Panc1 (cell line): ENCODE measurements at regions not wholly inside any gene's neighbourhood (a gene's known extent, or its start where the extent isn't known, plus 50 kb on each side); places are given as distances from the start of the nearest gene placed in this dataset.
"Not testable (repeated sequence)": the region's sequence is repeated elsewhere in the genome, so short reads cannot be mapped to it uniquely, and the experiment has no call there.

Experiments
- ATAC-seq: fragments of 200-7000 bp; cut with Tn5 transposase; 2 replicates; pipeline ENCODE4 v1.9.1; 2020; ENCODE audit warnings: mild to moderate bottlenecking, moderate library complexity
- BruUV-seq: library from RNA; stranded (reverse); fragments of 400-500 nt; replicated peaks from 2 replicates; lab custom pipeline; 2021; lab: Mats Ljungman, UMichigan
- CTCF ChIA-PET: fragments of 300-600 bp; sonication (Branson Sonifier 250); formaldehyde crosslinking; loops from one replicate; lab custom pipeline; 2022; ENCODE audit warnings: antibody characterized with exemption; lab: Charles Lee
- POLR2A ChIA-PET: fragments of 300-600 bp; sonication (Branson Sonifier 250); formaldehyde crosslinking; loops from one replicate; lab custom pipeline; 2022; ENCODE audit warnings: antibody characterized with exemption; lab: Charles Lee
- DNase-seq: peaks from one replicate; pipeline ENCODE4 v3.0.0-alpha.2; 2010; ENCODE audit warnings: low read depth, low spot score
- H3K27ac ChIP-seq: 2 replicates; pipeline ENCODE4 v1.5.1; 2011; ENCODE audit warnings: mild to moderate bottlenecking, low read length, inconsistent platforms
- H3K27me3 ChIP-seq: fragments of 200-500 bp; sonication (Bioruptor generic); 2 replicates; pipeline ENCODE4 v1.6.0; 2014; ENCODE audit warnings: low read length, inconsistent platforms; ENCODE audit not compliant: control insufficient read depth, insufficient read depth
- H3K36me3 ChIP-seq: fragments of 200-500 bp; sonication (Bioruptor generic); 2 replicates; pipeline ENCODE4 v1.5.1; 2014; ENCODE audit warnings: inconsistent platforms, mild to moderate bottlenecking, low read length, moderate library complexity; ENCODE audit not compliant: control insufficient read depth, insufficient read depth
- H3K4me1 ChIP-seq: 2 replicates; pipeline ENCODE4 v1.5.1; 2011; ENCODE audit warnings: inconsistent platforms, mild to moderate bottlenecking, low read length, moderate library complexity; ENCODE audit not compliant: control insufficient read depth, insufficient read depth
- H3K4me3 ChIP-seq, 2 experiments: 2 replicates each; pipeline ENCODE4 v1.5.1; 2011 to 2012; ENCODE audit warnings: low read depth in 2 of 2, low read length in 2 of 2, mild to moderate bottlenecking in 2 of 2, inconsistent platforms in 1 of 2, moderate library complexity in 1 of 2
- H3K9me3 ChIP-seq: fragments of 200-500 bp; sonication (Bioruptor generic); 2 replicates; pipeline ENCODE4 v1.5.1; 2014; ENCODE audit warnings: low read depth, mild to moderate bottlenecking, inconsistent platforms, low read length, moderate library complexity; ENCODE audit not compliant: control insufficient read depth, insufficient read depth
- POLR2AphosphoS5 ChIP-seq: IDR thresholded peaks from 2 replicates; pipeline ENCODE4 v1.6.1; 2012; ENCODE audit warnings: mild to moderate bottlenecking, low read depth, low read length, moderate library complexity
- REST ChIP-seq, 2 experiments: IDR thresholded peaks; 2 replicates each; pipeline ENCODE4 v1.6.1; 2011 to 2012; ENCODE audit warnings: low read depth in 2 of 2, control low read depth in 1 of 2, low read length in 1 of 2, mild to moderate bottlenecking in 1 of 2, moderate library complexity in 1 of 2; ENCODE audit not compliant: insufficient read depth in 1 of 2
- SIN3A ChIP-seq: IDR thresholded peaks from 2 replicates; pipeline ENCODE4 v1.6.1; 2012; ENCODE audit warnings: low read depth, mild to moderate bottlenecking, low read length, moderate library complexity, borderline replicate concordance; ENCODE audit not compliant: insufficient read depth
- TCF7L2 ChIP-seq: IDR thresholded peaks from 2 replicates; pipeline ENCODE4 v1.6.1; 2011; ENCODE audit warnings: mild to moderate bottlenecking, low read depth, low read length, inconsistent platforms
- in situ Hi-C: cut with HindIII; loops from 2 replicates; pipeline ENCODE4 v1.10.0; 2016; ENCODE audit warnings: low sequenced_read_pairs, low pct_unique_long_range_greater_than_20kb
- intact Hi-C: fragments of 100-400 bp; cut with micrococcal nuclease; formaldehyde crosslinking; loops from one replicate; pipeline ENCODE4 v1.10.0; 2022; ENCODE audit not compliant: unreplicated experiment
- TF ChIP-seq, protein P1 (sequence below): fragments of 450-650 bp; IDR thresholded peaks from 2 replicates; pipeline ENCODE4 v1.5.1; 2017; ENCODE audit warnings: mild to moderate bottlenecking

DNA sequence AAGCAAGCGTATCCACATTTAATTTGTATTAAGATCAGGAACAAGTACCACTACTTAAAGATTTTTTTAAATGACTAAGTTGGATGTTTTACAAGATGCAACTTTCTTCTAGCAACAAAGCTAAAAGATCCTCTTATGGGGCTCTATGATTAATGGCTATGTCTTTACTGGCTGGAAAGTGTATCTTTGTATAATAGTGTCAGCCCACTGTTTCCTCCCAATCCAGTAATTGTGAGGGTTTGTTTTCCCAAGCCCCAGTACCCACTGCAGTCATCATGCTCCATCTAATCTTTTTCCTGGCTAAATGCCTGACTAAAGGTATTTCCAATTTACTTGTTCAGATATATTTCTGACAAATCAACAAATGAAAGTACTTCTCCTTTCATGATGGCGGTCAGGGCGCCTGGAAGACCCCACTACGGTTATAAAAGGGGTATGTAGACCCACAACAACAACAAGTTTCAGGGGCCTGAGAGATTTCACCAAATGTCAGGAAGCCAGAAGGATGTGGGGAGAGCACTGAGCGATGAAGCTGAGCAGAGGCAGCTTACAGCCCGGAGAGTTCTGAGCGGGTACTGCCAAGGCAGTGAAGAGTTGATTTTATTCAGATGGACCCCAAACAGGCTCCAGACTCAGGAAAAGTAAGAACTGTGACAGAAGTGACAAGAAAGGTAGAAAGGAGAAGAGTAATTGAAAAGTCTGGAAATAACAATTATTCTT is 222.6 kb upstream of the KLF14 start:
- DNase-seq (no peak), ATAC-seq (no peak)
- Histone ChIP-seq H3K4me3 (peak overlapping the region in 1 of 2 experiments; percentile 21; a peak in 2 of 4 replicates), H3K27me3 (no peaks in the 10 kb centered on the region), H3K36me3 (peaks cover 4% of the 10 kb centered on the region; the same call in 1 of the 2 replicates), H3K9me3 (no peaks in the 10 kb centered on the region), H3K4me1 (peaks cover 61% of the 10 kb centered on the region), H3K27ac (peak overlapping the region; percentile 56)
- BruUV-seq: no TSS peak
- CTCF ChIA-PET: no interaction called here
- in situ Hi-C loops: no loop called here
- POLR2A ChIA-PET: interaction anchor here (0.7 to 1.4 kb wide), 3 partner anchors 10 to 23 kb away, joined by 4 to 14 read pairs (median 7); no protein-coding TSS in a partner anchor
- TF ChIP-seq POLR2AphosphoS5: no peak
- TF ChIP-seq, protein P1, sequence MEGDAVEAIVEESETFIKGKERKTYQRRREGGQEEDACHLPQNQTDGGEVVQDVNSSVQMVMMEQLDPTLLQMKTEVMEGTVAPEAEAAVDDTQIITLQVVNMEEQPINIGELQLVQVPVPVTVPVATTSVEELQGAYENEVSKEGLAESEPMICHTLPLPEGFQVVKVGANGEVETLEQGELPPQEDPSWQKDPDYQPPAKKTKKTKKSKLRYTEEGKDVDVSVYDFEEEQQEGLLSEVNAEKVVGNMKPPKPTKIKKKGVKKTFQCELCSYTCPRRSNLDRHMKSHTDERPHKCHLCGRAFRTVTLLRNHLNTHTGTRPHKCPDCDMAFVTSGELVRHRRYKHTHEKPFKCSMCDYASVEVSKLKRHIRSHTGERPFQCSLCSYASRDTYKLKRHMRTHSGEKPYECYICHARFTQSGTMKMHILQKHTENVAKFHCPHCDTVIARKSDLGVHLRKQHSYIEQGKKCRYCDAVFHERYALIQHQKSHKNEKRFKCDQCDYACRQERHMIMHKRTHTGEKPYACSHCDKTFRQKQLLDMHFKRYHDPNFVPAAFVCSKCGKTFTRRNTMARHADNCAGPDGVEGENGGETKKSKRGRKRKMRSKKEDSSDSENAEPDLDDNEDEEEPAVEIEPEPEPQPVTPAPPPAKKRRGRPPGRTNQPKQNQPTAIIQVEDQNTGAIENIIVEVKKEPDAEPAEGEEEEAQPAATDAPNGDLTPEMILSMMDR: no peak
- no peak for TF ChIP-seq SIN3A
- intact Hi-C loops: no loop called here

- H3K4me1 ChIP-seq: peaks cover 61% of the 10 kb centered on the region
- no peak for ATAC-seq
- DNase-seq: no peak
- H3K4me3 ChIP-seq: peak overlapping the region in 1 of 2 experiments; percentile 21; a peak in 1 of 4 replicates
- in situ Hi-C loops: no loop called here
- H3K36me3 ChIP-seq: peaks cover 4% of the 10 kb centered on the region; the same call in 1 of the 2 replicates
- no peaks in the 10 kb centered on the region for H3K9me3 ChIP-seq
- intact Hi-C loops: no loop called here
- no TSS peak for BruUV-seq
- H3K27me3 ChIP-seq: no peaks in the 10 kb centered on the region
- H3K27ac ChIP-seq: peak overlapping the region; percentile 56
- POLR2A ChIA-PET: interaction anchor here (0.9 to 1.1 kb wide), 2 partner anchors 10 to 15 kb away, joined by 3 to 7 read pairs; no protein-coding TSS in a partner anchor
- CTCF ChIA-PET: no interaction called here
- TF ChIP-seq, protein P1: no peak
- TF ChIP-seq POLR2AphosphoS5: no peak
- no peak for TF ChIP-seq TCF7L2
- TF ChIP-seq REST (IDR thresholded peaks at IDR 0.05; ENCODE audit: insufficient read depth in 1 of 2, low read depth in 2 of 2, low read length in 1 of 2): no peak
- TF ChIP-seq SIN3A: no peak
Measured at GRCh38 chr7:130957137-130957513, 223.1 kb upstream of the KLF14 start.

DNA sequence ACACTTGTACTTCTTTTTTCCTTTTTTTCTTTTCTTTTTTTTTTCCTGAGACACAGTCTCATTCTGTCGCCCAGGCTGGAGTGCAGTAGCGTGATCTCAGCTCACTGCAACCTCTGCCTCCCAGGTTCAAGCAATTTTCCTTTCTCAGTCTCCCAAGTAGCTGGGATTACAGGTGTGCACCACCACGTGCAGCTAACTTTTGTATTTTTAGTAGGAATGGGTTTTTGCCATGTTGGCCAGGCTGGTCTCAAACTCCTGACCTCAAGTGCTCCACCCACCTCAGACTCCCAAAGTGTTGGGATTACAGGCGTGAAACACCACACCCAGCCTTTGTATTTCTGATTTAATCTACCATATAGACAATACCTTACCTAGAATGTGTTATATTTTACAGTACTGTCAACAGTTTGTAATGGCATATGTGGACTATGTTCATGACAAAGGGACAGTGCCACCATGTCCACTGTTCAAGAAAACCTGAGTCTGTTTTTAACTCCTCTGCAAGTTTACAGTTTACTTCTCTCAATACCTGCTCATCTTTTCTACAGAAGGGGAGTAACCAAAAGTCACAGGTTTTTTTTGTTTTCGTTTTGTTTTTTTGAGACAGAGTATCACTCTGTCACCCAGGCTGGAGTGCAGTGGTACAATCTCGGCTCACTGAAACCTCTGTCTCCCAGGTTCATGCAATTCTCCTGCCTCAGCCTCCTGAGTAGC is 223.9 kb upstream of the KLF14 start:
- H3K9me3 ChIP-seq, CTCF ChIA-PET, BruUV-seq, H3K27me3 ChIP-seq, H3K36me3 ChIP-seq, in situ Hi-C loops, intact Hi-C loops, ATAC-seq, DNase-seq: not testable (repeated sequence)
- POLR2A ChIA-PET: interaction anchor here (0.6 to 1.1 kb wide), 3 partner anchors 11 to 188 kb away, joined by 3 to 7 read pairs (median 3); no protein-coding TSS in a partner anchor
- Histone ChIP-seq H3K27ac (peak overlapping the region; percentile 99; the same call in 1 of the 2 replicates), H3K4me1 (peaks cover 57% of the 10 kb centered on the region), H3K4me3 (peak overlapping the region; percentile 45 to 63; a peak in 3 of 4 replicates)
